Effector memory CD4-positive, alpha-beta T cell (primary cell): ENCODE measurements at regions not wholly inside any gene's neighbourhood (a gene's known extent, or its start where the extent isn't known, plus 50 kb on each side); places are given as distances from the start of the nearest gene placed in this dataset.
"Not testable (repeated sequence)": the region's sequence is repeated elsewhere in the genome, so short reads cannot be mapped to it uniquely, and the experiment has no call there.

Experiments
- DNase-seq, 3 donors: peaks; one replicate each; pipeline ENCODE4 v3.0.0-alpha.2; 2020
- H3K27ac ChIP-seq: 2 replicates; pipeline ENCODE4 v1.7.0; 2013; ENCODE audit warnings: mild to moderate bottlenecking, low read length, moderate library complexity; ENCODE audit not compliant: insufficient read depth, poor library complexity, severe bottlenecking
- H3K27me3 ChIP-seq: replicated peaks from 2 replicates; pipeline ENCODE4 v1.7.0; 2013; ENCODE audit warnings: mild to moderate bottlenecking, low read length; ENCODE audit not compliant: insufficient read depth, control insufficient read depth, poor library complexity, severe bottlenecking
- H3K36me3 ChIP-seq: 2 replicates; pipeline ENCODE4 v1.7.0; 2013; ENCODE audit warnings: mild to moderate bottlenecking, low read length, moderate library complexity; ENCODE audit not compliant: control insufficient read depth, insufficient read depth
- H3K4me1 ChIP-seq: 2 replicates; pipeline ENCODE4 v1.7.0; 2013; ENCODE audit warnings: low read length, mild to moderate bottlenecking; ENCODE audit not compliant: control insufficient read depth, insufficient read depth, poor library complexity, severe bottlenecking
- H3K4me3 ChIP-seq: 2 replicates; pipeline ENCODE4 v1.7.0; 2013; ENCODE audit warnings: low read length, low read depth, mild to moderate bottlenecking; ENCODE audit not compliant: insufficient read depth, poor library complexity, severe bottlenecking
- H3K9me3 ChIP-seq: 2 replicates; pipeline ENCODE4 v1.7.0; 2013; ENCODE audit warnings: mild to moderate bottlenecking, low read length, moderate library complexity; ENCODE audit not compliant: control insufficient read depth

- no peak for DNase-seq
- no peaks in the 10 kb centered on the region for H3K9me3 ChIP-seq
- no peaks in the 10 kb centered on the region for H3K27me3 ChIP-seq
- no peak overlapping the region for H3K4me3 ChIP-seq
- H3K27ac ChIP-seq = no peak overlapping the region
- no peaks in the 10 kb centered on the region for H3K36me3 ChIP-seq
- no peaks in the 10 kb centered on the region for H3K4me1 ChIP-seq
These were observed 146.7 kb downstream of the MREG start for GRCh38 chr2:215866606-215867005.

DNA sequence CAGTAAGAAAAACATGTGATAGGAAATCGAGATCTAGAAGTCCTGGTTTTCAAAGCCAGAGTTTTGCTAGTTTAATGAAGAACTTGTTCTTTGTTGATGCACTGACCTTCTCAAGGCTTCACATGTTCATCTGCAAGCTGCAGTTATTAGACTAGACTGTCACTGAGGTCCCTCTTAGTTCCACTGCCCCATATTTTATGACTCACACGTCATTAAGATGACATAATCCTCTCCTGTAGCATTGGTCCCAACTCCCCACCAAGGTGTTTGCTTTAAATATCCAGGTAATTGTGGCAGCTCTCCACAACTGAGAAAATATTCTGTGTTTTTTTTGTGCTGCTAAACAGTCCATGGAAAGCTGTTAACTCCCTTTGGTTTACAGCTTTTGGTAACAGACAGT lies 149.7 kb downstream of the MREG start:
- H3K4me3 ChIP-seq = no peak overlapping the region
- H3K9me3 ChIP-seq = no peaks in the 10 kb centered on the region
- H3K27ac ChIP-seq = no peak overlapping the region
- no peaks in the 10 kb centered on the region for H3K27me3 ChIP-seq
- no peaks in the 10 kb centered on the region for H3K36me3 ChIP-seq
- no peak for DNase-seq
- no peaks in the 10 kb centered on the region for H3K4me1 ChIP-seq

DNA sequence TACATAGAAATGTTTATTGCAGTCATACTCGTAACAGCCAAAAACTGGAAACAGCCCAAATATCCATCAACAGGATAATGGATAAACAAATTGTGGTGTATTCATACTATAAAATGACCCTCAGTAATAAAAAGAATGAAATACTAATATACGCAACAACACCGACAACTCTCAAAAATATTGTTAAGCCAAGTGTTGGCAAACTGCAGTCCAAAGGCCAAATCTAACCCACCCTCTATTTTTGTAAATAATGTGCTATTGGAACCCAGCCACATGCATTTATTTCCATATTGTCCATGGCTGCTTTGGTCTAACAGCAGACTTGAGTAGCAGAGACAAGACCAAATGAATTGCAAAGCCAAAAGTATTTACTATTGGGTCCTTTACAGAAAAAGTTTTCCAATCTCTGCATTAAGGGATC lies 151.0 kb downstream of the MREG start:
- no peak for DNase-seq
- H3K9me3 ChIP-seq = no peaks in the 10 kb centered on the region
- no peaks in the 10 kb centered on the region for H3K36me3 ChIP-seq
- H3K4me1 ChIP-seq = no peaks in the 10 kb centered on the region
- no peak overlapping the region for H3K27ac ChIP-seq
- no peaks in the 10 kb centered on the region for H3K27me3 ChIP-seq
- no peak overlapping the region for H3K4me3 ChIP-seq

DNA sequence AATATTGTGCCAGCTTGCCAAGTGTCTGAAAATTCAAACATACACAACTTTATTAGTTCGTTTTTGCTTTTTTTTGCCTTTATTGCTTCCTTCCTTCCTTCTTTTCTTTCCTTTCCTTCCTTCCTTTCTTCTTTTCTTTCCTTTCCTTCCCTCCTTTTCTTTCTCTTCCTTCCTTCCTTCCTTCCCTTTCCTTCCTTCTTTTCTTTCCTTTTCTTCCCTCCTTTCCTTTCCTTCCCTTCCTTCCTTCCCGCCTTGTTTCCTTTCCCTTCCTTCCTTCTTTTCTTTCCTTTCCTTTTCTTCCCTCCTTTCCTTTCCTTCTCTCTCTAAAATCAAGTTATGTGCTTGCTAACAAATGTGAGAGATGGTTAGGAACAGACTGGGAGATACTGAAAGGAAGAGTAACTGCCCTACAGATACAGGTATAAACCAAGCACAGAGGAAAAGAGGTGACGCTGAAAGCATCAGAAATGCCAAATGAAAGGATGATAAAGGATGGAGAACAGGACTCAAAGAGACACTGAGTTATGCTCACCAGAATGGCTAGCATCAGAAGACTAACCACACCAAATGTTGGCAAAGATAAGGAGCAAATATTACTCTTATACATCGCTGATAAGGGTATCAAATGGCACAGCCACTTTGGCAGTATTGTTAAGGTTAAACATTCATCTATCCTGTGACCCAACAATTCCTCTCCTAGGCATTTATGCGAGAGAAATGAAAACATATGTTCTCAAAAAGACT lies 151.6 kb downstream of the MREG start:
- no peaks in the 10 kb centered on the region for H3K27me3 ChIP-seq
- no peaks in the 10 kb centered on the region for H3K4me1 ChIP-seq
- no peaks in the 10 kb centered on the region for H3K9me3 ChIP-seq
- no peaks in the 10 kb centered on the region for H3K36me3 ChIP-seq
- H3K4me3 ChIP-seq = no peak overlapping the region
- DNase-seq = no peak
- no peak overlapping the region for H3K27ac ChIP-seq

- Histone ChIP-seq H3K27me3 (no peaks in the 10 kb centered on the region), H3K27ac (no peak overlapping the region), H3K36me3 (no peaks in the 10 kb centered on the region), H3K9me3 (no peaks in the 10 kb centered on the region), H3K4me3 (no peak overlapping the region), H3K4me1 (no peaks in the 10 kb centered on the region)
- DNase-seq = no peak
These were observed 157.3 kb downstream of the MREG start for GRCh38 chr2:215856080-215856479.

- not testable (repeated sequence) for DNase-seq, H3K4me3 ChIP-seq, H3K9me3 ChIP-seq, H3K27me3 ChIP-seq, H3K36me3 ChIP-seq, H3K4me1 ChIP-seq, H3K27ac ChIP-seq
These were observed 158.0 kb downstream of the MREG start for GRCh38 chr2:215855308-215855707.

GRCh38 chr2:215854008-215854407 lies 159.3 kb downstream of the MREG start:
- H3K27me3 ChIP-seq = no peaks in the 10 kb centered on the region
- H3K36me3 ChIP-seq = no peaks in the 10 kb centered on the region
- H3K9me3 ChIP-seq = no peaks in the 10 kb centered on the region
- DNase-seq = no peak
- H3K27ac ChIP-seq = no peak overlapping the region
- no peak overlapping the region for H3K4me3 ChIP-seq
- H3K4me1 ChIP-seq = no peaks in the 10 kb centered on the region

DNA sequence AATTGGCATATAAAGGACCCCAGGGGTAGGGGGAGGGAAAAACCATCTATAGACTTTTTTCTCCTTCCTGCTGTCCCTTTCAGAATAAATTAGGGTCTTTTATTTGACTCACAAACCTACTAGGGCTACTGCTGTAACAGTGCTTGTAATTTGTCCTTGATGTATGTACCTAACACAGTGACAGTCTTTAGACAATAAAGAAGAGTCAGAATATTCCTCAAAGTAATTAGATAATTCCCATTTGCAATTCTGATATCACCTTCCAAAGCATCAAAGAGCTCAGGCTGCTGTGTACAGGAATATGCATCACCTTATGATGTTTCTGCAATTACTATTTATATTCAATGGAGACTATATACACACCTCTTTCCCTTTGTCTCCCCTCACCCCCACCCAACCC lies 161.7 kb downstream of the MREG start:
- Histone ChIP-seq H3K36me3 (no peaks in the 10 kb centered on the region), H3K27me3 (no peaks in the 10 kb centered on the region), H3K4me3 (no peak overlapping the region), H3K27ac (no peak overlapping the region), H3K4me1 (no peaks in the 10 kb centered on the region), H3K9me3 (no peaks in the 10 kb centered on the region)
- no peak for DNase-seq

- no peak for DNase-seq
- Histone ChIP-seq H3K4me3 (no peak overlapping the region), H3K4me1 (no peaks in the 10 kb centered on the region), H3K27me3 (no peaks in the 10 kb centered on the region), H3K27ac (no peak overlapping the region), H3K36me3 (no peaks in the 10 kb centered on the region), H3K9me3 (no peaks in the 10 kb centered on the region)
These were observed 162.3 kb downstream of the MREG start for GRCh38 chr2:215851082-215851481.

GRCh38 chr2:215850380-215850779 lies 163.0 kb downstream of the MREG start:
- no peaks in the 10 kb centered on the region for H3K36me3 ChIP-seq
- no peak overlapping the region for H3K4me3 ChIP-seq
- H3K27ac ChIP-seq = no peak overlapping the region
- DNase-seq = no peak
- H3K9me3 ChIP-seq = no peaks in the 10 kb centered on the region
- no peaks in the 10 kb centered on the region for H3K27me3 ChIP-seq
- no peaks in the 10 kb centered on the region for H3K4me1 ChIP-seq
